ENCODE measurements at regions not wholly inside any gene's neighbourhood (a gene's known extent, or its start where the extent isn't known, plus 50 kb on each side); places are given as distances from the start of the nearest gene placed in this dataset.

- TF ChIP-seq CTCF (IDR thresholded peaks at IDR 0.05 in 8 of 11, conservative IDR thresholded peaks at IDR 0.05 in 3 of 11), result no peak
- TF ChIP-seq POLR2A (IDR thresholded peaks at IDR 0.05), result no peak
Measured at GRCh38 chr2:195162918-195163317, 494.1 kb upstream of the SLC39A10 start.

All from spleen (tissue), 7 donors.